Renal cortical epithelial cell (primary cell): ENCODE measurements at regions not wholly inside any gene's neighbourhood (a gene's known extent, or its start where the extent isn't known, plus 50 kb on each side); places are given as distances from the start of the nearest gene placed in this dataset.

ENCODE experiments used
- DNase-seq: peaks from one replicate; pipeline ENCODE4 v3.0.0-alpha.2; 2011; ENCODE audit warnings: low read depth

DNA sequence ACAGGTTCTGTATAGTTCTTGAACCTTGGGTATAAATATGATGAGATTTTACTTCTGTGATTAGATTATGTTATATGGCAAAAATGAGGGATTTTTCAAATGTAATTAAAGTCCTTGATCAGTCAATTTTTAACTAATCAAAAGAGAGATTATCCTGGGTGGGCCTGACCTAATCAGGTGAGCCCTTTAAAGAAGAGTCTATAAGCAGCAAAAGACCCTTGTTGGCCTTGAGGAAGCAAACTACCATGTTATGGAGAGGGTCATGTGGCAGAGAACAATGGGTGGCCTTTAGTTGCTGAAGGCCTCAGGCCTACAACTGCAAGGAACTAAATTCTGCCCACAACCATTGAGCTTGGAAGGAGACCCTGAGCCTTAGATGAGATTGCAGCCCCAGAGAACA is 102.5 kb upstream of the RIPOR2 start:
- DNase-seq = no peak

GRCh38 chr6:25038999-25039398 is 103.2 kb upstream of the RIPOR2 start:
- no peak for DNase-seq

DNA sequence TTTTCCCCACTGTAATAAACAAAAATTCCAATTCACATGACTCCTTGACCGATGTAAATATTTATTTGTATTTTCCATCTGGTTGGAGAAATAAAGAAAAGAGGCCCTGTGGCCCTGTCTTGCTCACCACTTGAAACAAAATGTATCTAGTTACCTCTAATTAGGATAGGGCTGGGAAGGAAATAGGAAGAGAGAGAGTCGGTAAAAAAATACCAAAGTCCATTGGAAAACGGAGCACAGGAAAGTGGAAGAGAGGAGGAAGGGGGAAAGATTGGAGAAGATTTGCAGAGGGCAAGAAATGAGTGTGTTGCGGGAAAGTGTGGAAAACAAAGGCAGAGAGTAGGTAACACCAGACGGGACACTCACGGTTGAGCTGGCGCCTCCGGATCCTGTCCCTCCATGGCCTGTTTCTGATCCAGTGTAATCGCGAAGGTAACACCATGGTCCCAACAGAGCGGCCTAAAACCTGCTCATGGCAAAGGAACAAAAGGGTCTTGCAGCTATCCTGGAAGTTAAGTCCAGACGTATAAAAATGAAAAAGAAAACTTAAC is 105.8 kb upstream of the RIPOR2 start:
- no peak for DNase-seq

- DNase-seq = no peak
These were observed 106.3 kb upstream of the RIPOR2 start for GRCh38 chr6:25042036-25042521.

DNA sequence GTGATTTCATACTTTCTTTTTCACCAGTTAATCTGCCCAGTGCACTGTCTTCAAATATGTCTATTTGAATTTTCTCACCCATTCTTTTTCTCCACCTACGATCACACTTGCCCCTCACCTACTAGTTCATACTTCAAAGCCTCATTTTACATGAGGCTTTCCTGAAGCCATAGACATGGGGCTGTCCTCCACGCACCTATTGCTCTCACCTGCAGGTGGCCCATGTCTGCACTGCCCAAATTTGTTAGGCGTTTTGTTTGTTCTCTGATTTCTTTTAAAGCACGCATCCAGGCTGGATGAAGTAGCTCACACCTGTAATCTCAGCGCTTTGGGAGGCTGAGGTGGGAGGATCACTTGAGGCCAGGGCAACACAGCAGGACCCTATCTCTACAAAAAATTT is 106.8 kb upstream of the RIPOR2 start:
- DNase-seq = no peak

DNA sequence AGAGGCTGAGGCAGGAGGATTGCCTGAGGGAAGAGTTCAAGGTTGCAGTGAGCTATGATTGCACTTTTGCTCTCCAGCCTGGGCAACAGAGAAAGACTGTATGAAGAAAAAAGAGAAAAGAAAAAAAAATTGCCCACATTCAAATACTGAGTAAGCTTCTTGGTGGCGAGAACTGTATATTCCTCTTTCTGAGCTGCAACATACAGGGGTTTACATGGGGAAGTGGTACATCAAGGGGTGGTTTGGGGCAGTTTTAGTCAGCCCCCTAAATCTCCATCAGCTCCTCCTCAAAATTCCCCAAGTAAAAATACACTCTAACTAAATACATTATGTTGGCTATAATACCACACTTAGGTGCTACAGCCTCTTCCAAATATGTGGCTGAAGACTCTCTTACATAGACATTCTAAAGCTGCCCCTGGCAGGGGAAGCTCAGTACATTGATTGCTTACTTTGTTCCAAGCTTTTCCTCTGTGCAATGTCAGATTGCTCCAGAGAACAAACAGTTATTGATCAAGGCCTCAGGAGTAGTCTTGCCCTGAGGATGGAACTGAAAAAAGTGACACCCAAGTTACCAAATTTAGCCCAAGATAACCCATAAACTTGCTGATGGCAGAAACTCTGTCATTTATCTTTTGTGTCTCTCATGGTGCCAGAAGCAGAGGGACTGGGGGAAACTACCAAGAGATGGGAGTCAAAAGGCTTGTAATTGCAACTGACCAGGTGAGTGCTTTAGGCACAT is 107.4 kb upstream of the RIPOR2 start:
- no peak for DNase-seq

GRCh38 chr6:25043892-25044291 is 108.1 kb upstream of the RIPOR2 start:
- no peak for DNase-seq

- no peak for DNase-seq
These were observed 111.2 kb upstream of the RIPOR2 start for GRCh38 chr6:25046942-25047341.

DNA sequence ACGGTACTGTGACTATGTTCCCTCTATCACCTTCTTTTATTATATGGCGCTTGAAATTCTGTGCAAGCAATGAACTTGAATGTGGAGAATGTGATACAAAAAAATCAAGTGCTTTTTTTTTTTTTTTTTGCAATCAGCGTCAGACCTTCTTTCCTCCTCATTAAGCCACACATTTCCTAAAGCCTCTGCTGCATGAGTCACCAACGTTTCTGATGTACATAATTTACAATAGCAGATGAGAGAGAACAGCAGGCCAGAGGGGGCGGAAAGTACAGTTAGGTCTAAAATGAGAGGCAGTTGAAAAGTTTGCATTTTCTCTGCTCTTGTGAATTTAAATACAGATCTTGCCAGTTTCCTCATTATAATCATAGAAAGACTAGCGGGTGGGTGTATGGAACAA is 114.6 kb upstream of the RIPOR2 start:
- DNase-seq = peak; percentile 63

GRCh38 chr6:25051083-25051482 is 115.3 kb upstream of the RIPOR2 start:
- no peak for DNase-seq

DNA sequence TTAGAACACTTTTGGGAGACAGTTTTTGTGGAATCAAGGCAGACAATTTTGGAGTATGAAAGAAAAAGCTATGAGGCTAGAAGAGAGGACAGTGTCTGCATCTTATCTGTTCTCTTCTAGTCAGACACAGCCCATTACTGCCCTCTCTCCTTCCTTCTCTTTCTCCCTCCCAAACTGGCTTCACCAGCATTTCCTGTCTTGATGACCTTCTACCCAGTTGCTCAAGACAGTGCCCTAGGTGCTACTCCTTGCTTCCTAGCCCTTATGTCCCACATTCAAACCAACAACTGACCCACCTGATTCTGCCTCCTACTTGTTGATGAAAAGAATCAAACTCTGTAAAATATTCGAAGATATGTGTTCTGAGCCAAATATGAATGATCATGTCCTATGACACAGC is 116.4 kb upstream of the RIPOR2 start:
- no peak for DNase-seq

DNA sequence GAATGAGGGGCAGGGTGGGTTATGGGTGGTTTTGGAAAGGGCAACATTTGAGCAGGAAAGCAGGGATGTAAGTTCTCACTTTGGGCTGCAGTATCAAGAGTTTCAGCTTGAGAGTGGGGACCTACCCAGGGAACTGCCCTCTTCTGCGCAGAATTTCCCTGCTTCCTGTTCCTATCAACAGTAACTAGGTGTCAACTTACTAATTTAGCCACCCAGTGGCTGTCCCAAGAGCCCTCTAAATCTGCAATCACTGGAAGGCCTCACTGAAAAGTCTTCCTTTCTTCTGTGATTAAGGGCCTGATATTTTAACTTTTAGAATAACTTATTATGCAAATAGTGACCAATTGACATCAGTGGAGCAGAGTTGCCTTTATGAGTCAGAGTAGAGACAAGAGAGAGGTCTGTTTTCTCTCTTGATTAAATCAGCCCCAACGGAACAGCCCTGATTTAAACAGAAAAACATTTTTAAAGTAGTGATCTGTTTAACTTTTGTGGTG is 118.2 kb upstream of the RIPOR2 start:
- DNase-seq = no peak

- DNase-seq = peak; percentile 38
These were observed 118.7 kb upstream of the RIPOR2 start for GRCh38 chr6:25054469-25054868.

- no peak for DNase-seq
These were observed 120.4 kb upstream of the RIPOR2 start for GRCh38 chr6:25056130-25056529.

DNA sequence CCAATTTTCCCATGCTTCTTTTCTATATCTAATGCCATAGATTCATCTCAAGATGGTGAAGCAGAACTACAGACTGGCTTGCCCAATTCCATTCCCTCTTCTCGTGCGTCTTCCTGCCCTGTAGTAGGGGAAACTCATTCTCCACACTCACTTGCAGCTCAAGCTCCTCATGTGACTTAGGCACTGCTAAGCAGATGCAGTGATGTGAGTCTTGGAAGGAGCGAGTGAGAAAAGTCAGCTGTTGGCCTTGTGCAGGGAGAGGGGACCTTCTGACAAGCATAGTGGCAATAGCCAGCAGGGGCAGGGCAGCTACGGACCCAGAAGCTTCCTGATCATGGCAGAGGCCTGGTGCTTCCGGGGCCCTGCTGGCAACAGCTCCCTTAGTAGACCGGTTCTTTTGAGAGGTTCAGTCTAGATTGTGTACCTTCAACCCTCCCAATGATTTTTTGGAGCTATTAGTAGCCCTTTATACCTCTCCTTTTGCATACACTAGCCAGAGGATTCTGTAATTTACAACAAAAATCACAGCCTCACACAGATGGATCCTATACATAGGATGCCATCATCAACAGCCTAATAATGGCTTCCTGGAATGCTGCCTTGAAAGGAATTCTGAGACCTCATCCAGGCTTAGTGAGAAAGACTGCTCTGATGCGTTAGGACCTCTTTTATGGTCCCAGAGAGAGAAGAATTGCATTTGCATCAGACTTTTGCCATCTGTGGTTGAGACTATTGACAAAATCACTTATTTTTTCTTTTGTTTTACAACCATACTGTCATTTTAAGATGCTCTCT is 121.5 kb upstream of the RIPOR2 start:
- DNase-seq = no peak

DNA sequence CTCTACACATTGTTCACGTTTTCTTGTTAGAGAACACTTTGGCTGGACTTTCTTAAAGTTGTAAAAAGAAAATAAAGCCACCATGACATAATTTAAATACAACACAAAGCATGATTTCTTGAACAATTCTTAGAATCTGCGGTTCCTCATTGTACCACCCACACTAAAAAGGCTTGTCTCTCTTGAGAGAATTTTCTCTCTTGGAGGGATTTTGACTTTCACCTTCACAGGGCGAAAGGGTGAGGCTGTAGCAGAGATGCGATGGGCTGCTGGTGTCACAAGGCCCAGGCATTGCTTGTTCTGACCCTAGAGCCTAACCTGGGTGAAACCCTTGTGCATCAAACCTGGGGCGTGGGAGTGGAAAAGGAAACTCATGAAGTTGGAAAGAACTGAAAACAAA is 122.7 kb upstream of the RIPOR2 start:
- DNase-seq = no peak

DNA sequence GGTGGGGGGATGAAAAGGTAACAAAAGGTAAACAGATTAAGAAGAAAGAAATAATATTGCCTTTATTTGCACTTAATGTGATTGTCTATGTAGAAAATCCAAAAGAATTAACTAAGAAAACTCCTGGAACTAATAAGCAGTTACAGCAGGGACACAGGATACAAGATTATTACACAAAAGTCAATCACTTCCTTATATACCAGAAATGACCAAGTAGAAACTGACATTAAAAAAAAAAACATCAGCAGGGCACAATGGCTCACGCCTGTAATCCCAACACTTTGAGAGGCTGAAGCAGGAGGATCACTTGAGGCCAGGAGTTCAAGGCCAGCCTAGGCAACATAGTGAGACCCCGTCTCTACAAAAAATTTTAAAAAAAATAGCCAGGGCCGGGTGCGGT is 123.2 kb upstream of the RIPOR2 start:
- no peak for DNase-seq

DNA sequence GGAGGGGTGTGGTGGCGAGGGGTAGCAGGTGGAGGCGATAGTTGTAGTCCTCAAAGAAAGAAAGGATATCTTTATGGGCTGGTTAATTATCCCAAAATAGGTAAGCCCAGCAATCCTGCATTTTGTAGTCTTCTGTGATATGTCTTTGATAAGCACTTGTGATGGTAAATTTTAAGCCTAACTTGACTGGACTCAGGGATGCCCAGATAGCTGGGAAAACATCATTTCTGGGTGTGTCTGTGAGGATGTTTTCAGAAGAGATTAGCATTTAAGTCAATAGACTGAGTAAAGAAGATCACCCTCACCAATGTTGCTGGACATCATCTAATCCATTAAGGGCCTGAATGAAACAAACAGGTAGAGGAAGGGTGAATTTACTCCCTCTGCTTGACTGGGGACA is 124.8 kb upstream of the RIPOR2 start:
- no peak for DNase-seq

DNA sequence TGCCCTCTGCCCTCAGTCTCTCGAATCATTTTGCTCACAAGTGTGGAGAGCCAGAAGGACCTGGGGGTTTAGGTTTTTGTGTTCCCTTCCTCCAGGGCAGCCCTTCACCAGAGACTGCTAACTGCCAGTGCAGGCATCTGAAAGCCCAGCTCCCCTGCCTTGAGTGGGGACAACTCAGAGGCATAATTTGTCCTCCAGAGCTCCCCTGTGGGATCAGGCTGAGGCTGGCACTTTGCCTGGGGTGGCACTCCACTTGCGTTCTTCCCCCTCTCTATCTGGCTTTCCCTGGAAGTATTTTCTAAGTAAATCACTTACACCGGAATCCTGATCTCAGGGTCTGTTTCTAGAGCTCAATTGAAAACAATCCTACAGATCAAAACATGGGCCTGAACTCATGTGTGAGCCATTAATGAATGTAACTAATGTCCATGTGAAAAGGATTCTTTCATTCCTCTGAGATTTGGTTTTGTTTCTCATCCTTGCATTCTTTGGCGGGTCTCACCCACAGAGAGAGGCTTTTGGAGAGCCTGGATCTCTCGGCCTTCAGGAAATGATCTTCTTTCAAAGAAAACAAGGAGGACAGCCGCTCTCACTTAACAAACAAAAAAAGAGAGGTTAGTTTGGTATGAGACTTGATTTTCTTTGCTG is 125.7 kb upstream of the RIPOR2 start:
- no peak for DNase-seq

- DNase-seq = no peak
These were observed 126.5 kb upstream of the RIPOR2 start for GRCh38 chr6:25062070-25062811.

- DNase-seq = no peak
These were observed 128.2 kb upstream of the RIPOR2 start for GRCh38 chr6:25064006-25064405.

DNA sequence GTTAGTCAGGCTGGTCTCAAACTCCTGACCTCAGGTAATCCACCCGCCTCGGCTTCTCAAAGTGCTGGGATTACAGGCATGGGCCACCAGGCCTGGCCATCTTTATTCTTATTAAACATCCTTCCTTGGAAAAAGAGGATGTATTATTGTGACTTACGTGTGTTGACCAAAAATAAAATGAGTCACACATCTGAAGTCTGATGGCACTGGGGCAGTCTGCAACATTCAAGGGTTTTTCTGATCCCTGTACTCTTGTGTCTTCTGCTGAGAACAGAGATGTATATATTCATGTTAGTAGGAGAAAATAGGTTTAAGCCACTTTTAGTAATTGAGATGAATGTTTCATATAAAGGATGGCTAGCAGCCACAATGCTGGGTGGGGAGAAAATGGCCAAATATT is 129.9 kb upstream of the RIPOR2 start:
- DNase-seq = no peak
